Upper lobe of right lung (tissue), 1 donor: ENCODE measurements at regions not wholly inside any gene's neighbourhood (a gene's known extent, or its start where the extent isn't known, plus 50 kb on each side); places are given as distances from the start of the nearest gene placed in this dataset.

ENCODE experiments used
- ATAC-seq: fragments of 200-7000 bp; cut with Tn5 transposase; one replicate; pipeline ENCODE4 v1.9.1; 2020; ENCODE audit warnings: mild to moderate bottlenecking, moderate library complexity
- DNase-seq: peaks from one replicate; pipeline ENCODE4 v3.0.0-alpha.2; 2020
- H3K27ac ChIP-seq: fragments of 200-600 bp; one replicate; pipeline ENCODE4 v1.8.0; 2022
- H3K27me3 ChIP-seq: fragments of 200-600 bp; one replicate; pipeline ENCODE4 v1.8.0; 2022; ENCODE audit warnings: mild to moderate bottlenecking
- H3K36me3 ChIP-seq: fragments of 200-600 bp; one replicate; pipeline ENCODE4 v1.8.0; 2022
- H3K4me1 ChIP-seq: fragments of 200-600 bp; one replicate; pipeline ENCODE4 v1.8.0; 2022
- H3K4me3 ChIP-seq: fragments of 200-600 bp; one replicate; pipeline ENCODE4 v1.8.0; 2022; ENCODE audit warnings: mild to moderate bottlenecking
- H3K9me3 ChIP-seq: fragments of 200-600 bp; one replicate; pipeline ENCODE4 v1.8.0; 2022
- intact Hi-C: fragments of 100-400 bp; cut with DNase I; formaldehyde crosslinking; loops from one replicate; pipeline ENCODE4 v1.11.0; 2022
- TF ChIP-seq, protein P1 (sequence below): fragments of 200-600 bp; IDR thresholded peaks from one replicate; pipeline ENCODE4 v1.8.0; 2022; ENCODE audit warnings: antibody characterized with exemption
- donor health status: DM: no; HTN: yes; CAD: no; lungs with severe emphysema.

DNA sequence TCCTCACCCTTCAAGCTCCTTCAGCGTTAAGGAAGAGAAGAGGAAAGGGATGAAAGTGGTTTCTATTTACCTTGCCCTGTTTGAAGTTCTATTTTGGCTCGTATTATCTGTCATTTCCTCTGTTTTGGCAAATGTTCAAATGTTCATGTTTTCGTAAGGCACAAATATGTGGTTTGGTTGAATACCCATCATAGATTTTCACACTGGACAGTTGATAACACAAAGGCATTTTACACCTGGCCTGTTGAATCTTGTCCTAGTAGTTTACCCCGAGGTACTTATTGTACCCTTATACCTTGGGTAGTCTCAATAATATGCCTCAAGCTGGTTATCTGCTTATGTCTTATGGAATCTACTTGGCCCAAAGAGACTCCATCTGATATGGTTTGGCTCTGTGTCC, 706.9 kb downstream of the METTL15 start:
- no peaks in the 10 kb centered on the region for H3K9me3 ChIP-seq
- TF ChIP-seq, protein P1, sequence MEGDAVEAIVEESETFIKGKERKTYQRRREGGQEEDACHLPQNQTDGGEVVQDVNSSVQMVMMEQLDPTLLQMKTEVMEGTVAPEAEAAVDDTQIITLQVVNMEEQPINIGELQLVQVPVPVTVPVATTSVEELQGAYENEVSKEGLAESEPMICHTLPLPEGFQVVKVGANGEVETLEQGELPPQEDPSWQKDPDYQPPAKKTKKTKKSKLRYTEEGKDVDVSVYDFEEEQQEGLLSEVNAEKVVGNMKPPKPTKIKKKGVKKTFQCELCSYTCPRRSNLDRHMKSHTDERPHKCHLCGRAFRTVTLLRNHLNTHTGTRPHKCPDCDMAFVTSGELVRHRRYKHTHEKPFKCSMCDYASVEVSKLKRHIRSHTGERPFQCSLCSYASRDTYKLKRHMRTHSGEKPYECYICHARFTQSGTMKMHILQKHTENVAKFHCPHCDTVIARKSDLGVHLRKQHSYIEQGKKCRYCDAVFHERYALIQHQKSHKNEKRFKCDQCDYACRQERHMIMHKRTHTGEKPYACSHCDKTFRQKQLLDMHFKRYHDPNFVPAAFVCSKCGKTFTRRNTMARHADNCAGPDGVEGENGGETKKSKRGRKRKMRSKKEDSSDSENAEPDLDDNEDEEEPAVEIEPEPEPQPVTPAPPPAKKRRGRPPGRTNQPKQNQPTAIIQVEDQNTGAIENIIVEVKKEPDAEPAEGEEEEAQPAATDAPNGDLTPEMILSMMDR, result no peak
- no peak for DNase-seq

DNA sequence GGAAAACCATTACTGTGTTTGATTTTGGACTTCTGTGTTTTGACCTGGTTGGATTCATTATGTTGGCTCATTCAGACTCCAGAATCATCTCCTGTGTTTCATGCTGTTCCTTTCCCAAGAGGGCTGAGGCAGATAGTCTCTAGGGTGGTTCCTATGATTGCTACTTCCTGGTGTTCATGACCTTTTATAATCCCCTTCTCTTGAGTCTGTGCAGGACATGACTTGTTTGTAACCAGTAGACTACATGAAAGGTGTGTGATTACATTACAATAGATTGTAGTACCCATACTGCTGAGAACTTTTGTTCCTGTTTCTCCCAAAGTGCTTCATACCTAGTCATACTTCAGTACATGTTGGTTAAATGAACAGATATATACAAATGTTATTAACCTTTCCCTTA, 700.6 kb downstream of the METTL15 start:
- ATAC-seq (no peak), DNase-seq (no peak)
- intact Hi-C loops, result no loop called here
- Histone ChIP-seq H3K27ac (no peak overlapping the region), H3K36me3 (no peaks in the 10 kb centered on the region), H3K27me3 (no peaks in the 10 kb centered on the region), H3K4me3 (no peak overlapping the region), H3K4me1 (no peaks in the 10 kb centered on the region), H3K9me3 (no peaks in the 10 kb centered on the region)
- TF ChIP-seq, protein P1, result no peak

More for the DNA sequence above, 706.9 kb downstream of the METTL15 start:
- Histone ChIP-seq H3K4me3 (no peak overlapping the region), H3K36me3 (no peaks in the 10 kb centered on the region), H3K27me3 (no peaks in the 10 kb centered on the region), H3K4me1 (no peaks in the 10 kb centered on the region), H3K27ac (no peak overlapping the region)
- intact Hi-C loops, result no loop called here
- ATAC-seq, result no peak

DNA sequence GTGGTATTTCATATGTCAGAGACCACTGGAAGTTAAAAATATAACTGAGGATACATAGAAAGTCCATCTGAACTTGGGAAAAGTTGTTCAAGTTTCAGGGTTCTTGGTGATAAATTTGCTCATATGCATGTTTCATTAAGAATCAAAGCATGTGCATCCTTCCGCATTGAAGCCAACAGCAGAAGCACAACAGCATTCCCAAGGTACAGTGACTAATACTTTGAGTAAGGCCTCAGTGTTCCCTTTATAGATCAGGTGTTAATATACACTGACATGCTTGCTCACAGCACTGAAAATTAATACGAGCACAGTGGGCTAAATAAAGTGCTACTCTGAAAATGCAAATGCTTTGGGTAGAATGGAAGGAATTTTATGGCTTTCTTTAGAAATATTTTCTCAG, 691.1 kb downstream of the METTL15 start:
- Histone ChIP-seq H3K4me1 (no peaks in the 10 kb centered on the region), H3K27me3 (no peaks in the 10 kb centered on the region), H3K36me3 (no peaks in the 10 kb centered on the region), H3K4me3 (no peak overlapping the region), H3K27ac (no peak overlapping the region), H3K9me3 (no peaks in the 10 kb centered on the region)
- intact Hi-C loops, result no loop called here
- ATAC-seq, result no peak
- no peak for DNase-seq
- TF ChIP-seq, protein P1, result no peak

DNA sequence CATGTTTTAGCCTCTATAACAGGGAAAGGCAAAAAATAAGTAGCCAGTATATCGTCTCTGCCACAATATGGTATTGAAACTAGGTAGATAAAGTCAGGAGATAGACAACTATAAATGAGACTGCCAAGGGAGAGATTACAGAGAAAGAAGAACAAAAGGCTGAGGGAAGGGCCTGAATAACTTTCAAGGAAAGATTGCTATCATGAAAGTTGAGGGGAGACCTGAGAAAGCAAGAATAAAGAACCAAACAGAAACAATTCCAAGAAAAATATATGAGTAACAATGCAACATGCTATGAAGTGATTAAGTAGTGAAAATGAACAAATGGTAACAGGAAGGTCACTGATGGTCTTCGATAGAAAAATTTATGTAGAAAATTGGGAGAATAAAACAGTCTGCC, 690.1 kb downstream of the METTL15 start:
- DNase-seq (no peak), ATAC-seq (no peak)
- H3K4me3 ChIP-seq, result no peak overlapping the region
- no peaks in the 10 kb centered on the region for H3K36me3 ChIP-seq
- TF ChIP-seq, protein P1, result no peak
- H3K4me1 ChIP-seq, result no peaks in the 10 kb centered on the region
- no peak overlapping the region for H3K27ac ChIP-seq
- H3K9me3 ChIP-seq, result no peaks in the 10 kb centered on the region
- H3K27me3 ChIP-seq, result no peaks in the 10 kb centered on the region
- intact Hi-C loops, result no loop called here

DNA sequence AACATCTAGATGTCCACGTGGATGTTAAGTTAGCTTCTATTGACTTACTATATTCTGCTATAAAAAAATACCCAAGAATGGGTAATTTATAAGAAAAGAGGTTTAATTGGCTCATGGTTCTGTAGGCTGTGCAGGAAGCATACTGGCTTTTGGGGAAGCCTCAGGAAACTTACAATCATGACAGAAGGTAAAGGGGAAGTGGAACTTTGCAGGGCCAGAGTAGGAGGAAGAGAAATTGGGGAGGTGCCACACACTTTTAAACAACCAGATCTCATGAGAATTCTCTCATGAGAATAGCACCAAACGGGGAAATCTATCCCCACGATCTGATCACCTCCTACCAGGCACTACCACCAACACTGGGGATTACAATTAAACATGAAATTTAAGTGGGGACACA, 689.3 kb downstream of the METTL15 start:
- ATAC-seq (no peak), DNase-seq (no peak)
- Histone ChIP-seq H3K27ac (no peak overlapping the region), H3K9me3 (no peaks in the 10 kb centered on the region), H3K27me3 (no peaks in the 10 kb centered on the region), H3K4me1 (no peaks in the 10 kb centered on the region), H3K4me3 (no peak overlapping the region), H3K36me3 (no peaks in the 10 kb centered on the region)
- intact Hi-C loops, result no loop called here
- TF ChIP-seq, protein P1, result no peak

DNA sequence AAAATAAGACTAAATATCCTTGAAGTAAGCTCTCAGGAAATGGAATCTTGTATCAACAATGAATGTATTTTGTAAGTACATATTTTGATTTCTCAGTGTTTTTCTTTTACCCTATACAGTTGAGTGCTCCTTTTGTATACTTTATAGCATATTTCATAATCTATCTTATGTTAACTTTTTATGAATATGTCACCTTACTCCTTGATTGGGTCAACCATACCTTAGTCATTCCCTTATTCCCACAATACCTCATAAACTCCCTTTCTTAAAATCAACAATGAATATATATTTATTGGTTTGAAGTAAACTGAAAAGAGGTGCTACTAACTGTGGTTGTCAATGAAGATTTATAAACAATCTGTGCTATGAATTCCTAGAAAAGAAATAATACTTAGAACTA, 686.2 kb downstream of the METTL15 start:
- no peaks in the 10 kb centered on the region for H3K4me1 ChIP-seq
- intact Hi-C loops, result no loop called here
- no peaks in the 10 kb centered on the region for H3K27me3 ChIP-seq
- no peak for DNase-seq
- no peak overlapping the region for H3K27ac ChIP-seq
- no peaks in the 10 kb centered on the region for H3K9me3 ChIP-seq
- H3K36me3 ChIP-seq, result no peaks in the 10 kb centered on the region
- no peak overlapping the region for H3K4me3 ChIP-seq
- TF ChIP-seq, protein P1, result no peak
- ATAC-seq, result no peak
